ENCODE measurements at regions not wholly inside any gene's neighbourhood (a gene's known extent, or its start where the extent isn't known, plus 50 kb on each side); places are given as distances from the start of the nearest gene placed in this dataset.

- no peak for TF ChIP-seq CTCF (IDR thresholded peaks at IDR 0.05)
- no peak for TF ChIP-seq POLR2A (IDR thresholded peaks at IDR 0.05)
Measured at GRCh38 chr3:13139471-13140065, 66.3 kb upstream of the IQSEC1 start.

Measured in testis (tissue), 2 donors.